IMR-90 (cell line): ENCODE measurements at regions not wholly inside any gene's neighbourhood (a gene's known extent, or its start where the extent isn't known, plus 50 kb on each side); places are given as distances from the start of the nearest gene placed in this dataset.

Source experiments
- ATAC-seq: fragments of 200-7000 bp; cut with Tn5 transposase; 2 replicates; pipeline ENCODE4 v1.9.1; 2020; ENCODE audit warnings: low read depth, mild to moderate bottlenecking, moderate library complexity
- BruUV-seq: library from RNA; stranded (reverse); fragments of 400-500 nt; replicated peaks from 2 replicates; lab custom pipeline; 2021; lab: Mats Ljungman, UMichigan
- CTCF ChIA-PET: fragments of 300-600 bp; formaldehyde crosslinking; extraction: SDS; loops from one replicate; lab custom pipeline; 2021; ENCODE audit warnings: antibody characterized with exemption; lab: Yijun Ruan, JAX
- POLR2A ChIA-PET: fragments of 300-600 bp; sonication (Branson Sonifier 250); formaldehyde crosslinking; loops from one replicate; lab custom pipeline; 2022; ENCODE audit warnings: antibody characterized with exemption; ENCODE audit not compliant: unreplicated experiment; lab: Charles Lee
- DNase-seq: peaks from one replicate; pipeline ENCODE4 v3.0.0; 2013
- H2AFZ ChIP-seq: replicated peaks from 2 replicates; pipeline ENCODE3; 2013; ENCODE audit warnings: low read length, mild to moderate bottlenecking; ENCODE audit not compliant: poor library complexity
- H2AK5ac ChIP-seq: 2 replicates; pipeline ENCODE4 v1.6.1; 2013; ENCODE audit warnings: low read depth, low read length, inconsistent platforms
- H2AK9ac ChIP-seq: replicated peaks from 2 replicates; pipeline ENCODE3; 2013; ENCODE audit warnings: mild to moderate bottlenecking, low read depth, low read length, moderate library complexity; ENCODE audit not compliant: poor library complexity
- H2BK120ac ChIP-seq: 2 replicates; pipeline ENCODE4 v1.6.1; 2013; ENCODE audit warnings: low read depth, low read length, inconsistent platforms
- H2BK15ac ChIP-seq: 3 replicates; pipeline ENCODE4 v1.6.1; 2013; ENCODE audit warnings: low read depth, low read length, inconsistent platforms
- H2BK20ac ChIP-seq: 2 replicates; pipeline ENCODE4 v1.6.1; 2013; ENCODE audit warnings: low read depth, mild to moderate bottlenecking, inconsistent platforms, low read length, moderate library complexity
- H2BK5ac ChIP-seq: 2 replicates; pipeline ENCODE4 v1.6.1; 2013; ENCODE audit warnings: mild to moderate bottlenecking, low read depth, low read length, inconsistent platforms; ENCODE audit not compliant: poor library complexity, severe bottlenecking
- H3K14ac ChIP-seq: replicated peaks from 2 replicates; pipeline ENCODE4 v1.6.1; 2013; ENCODE audit warnings: low read depth, low read length, inconsistent platforms
- H3K18ac ChIP-seq: 2 replicates; pipeline ENCODE4 v1.6.1; 2013; ENCODE audit warnings: low read depth, low read length, control low read depth
- H3K23ac ChIP-seq: 2 replicates; pipeline ENCODE4 v1.6.1; 2013; ENCODE audit warnings: low read depth, low read length, inconsistent platforms
- H3K27ac ChIP-seq: 2 replicates; pipeline ENCODE4 v1.5.1; 2013; ENCODE audit warnings: mild to moderate bottlenecking, control low read depth, low read length; ENCODE audit not compliant: insufficient read depth
- H3K27me3 ChIP-seq: 2 replicates; pipeline ENCODE4 v1.6.1; 2013; ENCODE audit warnings: low read length; ENCODE audit not compliant: control insufficient read depth, insufficient read depth
- H3K36me3 ChIP-seq: 2 replicates; pipeline ENCODE4 v1.6.1; 2013; ENCODE audit warnings: low read length, mixed read lengths; ENCODE audit not compliant: control insufficient read depth, insufficient read depth
- H3K4ac ChIP-seq: 2 replicates; pipeline ENCODE4 v1.6.1; 2013; ENCODE audit warnings: low read depth, low read length, inconsistent platforms
- H3K4me1 ChIP-seq: 2 replicates; pipeline ENCODE4 v1.6.1; 2013; ENCODE audit warnings: low read length, mixed read lengths; ENCODE audit not compliant: control insufficient read depth, insufficient read depth
- H3K4me2 ChIP-seq: 2 replicates; pipeline ENCODE4 v1.6.1; 2013; ENCODE audit warnings: low read depth, mild to moderate bottlenecking, control low read depth, low read length, moderate library complexity
- H3K4me3 ChIP-seq: 2 replicates; pipeline ENCODE4 v1.5.1; 2013; ENCODE audit warnings: low read depth, mild to moderate bottlenecking, control low read depth, low read length, moderate library complexity; ENCODE audit not compliant: insufficient read depth
- H3K56ac ChIP-seq: 2 replicates; pipeline ENCODE4 v1.6.1; 2013; ENCODE audit warnings: low read length, inconsistent platforms; ENCODE audit not compliant: insufficient read depth; ENCODE audit errors: extremely low read depth
- H3K79me1 ChIP-seq, 2 experiments: 2 replicates each; pipeline ENCODE4 v1.6.1; 2013; ENCODE audit warnings: low read length in 2 of 2, inconsistent platforms in 1 of 2, low read depth in 1 of 2
- H3K9ac ChIP-seq: 2 replicates; pipeline ENCODE4 v1.6.1; 2013; ENCODE audit warnings: low read depth, low read length, control low read depth
- H3K9me1 ChIP-seq: 2 replicates; pipeline ENCODE4 v1.6.1; 2013; ENCODE audit warnings: low read length, inconsistent platforms; ENCODE audit not compliant: insufficient read depth
- H3K9me3 ChIP-seq: 2 replicates; pipeline ENCODE4 v1.6.1; 2013; ENCODE audit warnings: low read length; ENCODE audit not compliant: control insufficient read depth, insufficient read depth
- H4K20me1 ChIP-seq: 2 replicates; pipeline ENCODE4 v1.6.1; 2013; ENCODE audit warnings: low read length, inconsistent platforms; ENCODE audit not compliant: insufficient read depth
- H4K5ac ChIP-seq: 2 replicates; pipeline ENCODE4 v1.6.1; 2013; ENCODE audit warnings: mild to moderate bottlenecking, low read depth, low read length, control low read depth
- H4K8ac ChIP-seq, 2 experiments: 2 replicates each; pipeline ENCODE4 v1.6.1; 2013; ENCODE audit warnings: low read depth in 2 of 2, low read length in 2 of 2, control low read depth in 1 of 2, inconsistent platforms in 1 of 2
- H4K91ac ChIP-seq: 2 replicates; pipeline ENCODE4 v1.6.1; 2013; ENCODE audit warnings: low read depth, low read length, inconsistent platforms; ENCODE audit not compliant: insufficient read depth
- CEBPB ChIP-seq: IDR thresholded peaks from 2 replicates; pipeline ENCODE4 v1.6.1; 2012; ENCODE audit warnings: low read depth, low read length, improper control_type of control experiment
- WGBS, 2 experiments: methylation state at CpG; one replicate each; pipeline versions ENCODE4 v1.1.5 to v1.1.7; 2013; ENCODE audit warnings: missing lambda C conversion rate in 2 of 2; ENCODE audit not compliant: insufficient read length in 1 of 2; ENCODE audit errors: extremely low coverage in 2 of 2; 5-methylcytosine and 5-hydroxymethylcytosine counted together
- dilution Hi-C: fragments of 300-500 bp; cut with HindIII; formaldehyde crosslinking; loops from one replicate; pipeline ENCODE4 v1.14.3; 2018; ENCODE audit warnings: low sequenced_read_pairs; ENCODE audit not compliant: unreplicated experiment
- in situ Hi-C: fragments of 300-500 bp; cut with MboI; formaldehyde crosslinking; loops from 3 replicates; pipeline ENCODE4 v1.14.3; 2019; ENCODE audit warnings: low sequenced_read_pairs, inconsistent platforms, mixed read lengths
- intact Hi-C: fragments of 100-400 bp; cut with micrococcal nuclease; formaldehyde crosslinking; loops from 2 replicates; pipeline ENCODE4 v1.10.0; 2022

DNA sequence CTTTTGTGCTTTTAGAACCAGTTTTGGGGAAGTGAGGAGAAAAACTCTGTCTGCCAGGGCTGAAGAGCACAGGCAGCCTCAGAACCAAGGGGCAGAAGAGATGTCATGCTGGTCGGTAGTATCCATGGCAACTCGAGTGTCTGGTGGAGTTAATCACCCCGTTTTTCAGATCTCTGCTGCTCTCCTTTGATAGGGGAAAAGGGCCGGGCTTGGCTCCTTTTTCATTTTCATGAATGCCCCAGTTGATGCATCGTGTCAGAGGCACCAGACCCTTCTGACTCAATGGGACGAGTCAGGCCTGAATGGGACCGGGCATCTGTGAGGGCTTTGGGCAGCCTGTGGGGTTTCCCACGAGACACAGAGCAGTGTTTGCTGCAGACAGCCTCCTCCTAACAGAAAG lies 304.6 kb downstream of the ABCC12 start:
- H2AK9ac ChIP-seq: no peak overlapping the region
- H3K14ac ChIP-seq: no peak overlapping the region
- H3K36me3 ChIP-seq: no peaks in the 10 kb centered on the region
- no peak overlapping the region for H4K91ac ChIP-seq
- no peak overlapping the region for H3K23ac ChIP-seq
- intact Hi-C loops: no loop called here
- H3K27ac ChIP-seq: no peak overlapping the region
- H3K4me1 ChIP-seq: no peaks in the 10 kb centered on the region
- H2AK5ac ChIP-seq: no peak overlapping the region
- WGBS, 2 experiments: 30% methylated on average over 2 of the region's 8 CpGs; no CpG with 5 or more reads in 1 of the 2 experiments
- no peak overlapping the region for H4K5ac ChIP-seq
- H3K27me3 ChIP-seq: peaks cover 3% of the 10 kb centered on the region; the same call in 1 of the 2 replicates
- dilution Hi-C loops: no loop called here
- no peak overlapping the region for H3K9ac ChIP-seq
- ATAC-seq (no peak), DNase-seq (no peak)
- H3K79me1 ChIP-seq: no peaks in the 10 kb centered on the region
- H2BK20ac ChIP-seq: no peak overlapping the region
- no peaks in the 10 kb centered on the region for H4K20me1 ChIP-seq
- no peaks in the 10 kb centered on the region for H3K9me3 ChIP-seq
- H4K8ac ChIP-seq: no peak overlapping the region
- no peak overlapping the region for H3K4me3 ChIP-seq
- H2AFZ ChIP-seq: no peak overlapping the region
- no TSS peak for BruUV-seq
- POLR2A ChIA-PET: no interaction called here
- H2BK120ac ChIP-seq: no peak overlapping the region
- H2BK15ac ChIP-seq: no peak overlapping the region
- TF ChIP-seq CEBPB: no peak
- no peaks in the 10 kb centered on the region; the same call in 1 of the 2 replicates for H3K9me1 ChIP-seq
- H3K18ac ChIP-seq: no peak overlapping the region
- CTCF ChIA-PET: no interaction called here
- in situ Hi-C loops: no loop called here
- no peak overlapping the region for H3K4ac ChIP-seq
- H3K4me2 ChIP-seq: no peak overlapping the region
- H3K56ac ChIP-seq: no peak overlapping the region
- no peak overlapping the region for H2BK5ac ChIP-seq
